ENCODE measurements at regions not wholly inside any gene's neighbourhood (a gene's known extent, or its start where the extent isn't known, plus 50 kb on each side); places are given as distances from the start of the nearest gene placed in this dataset.
A peak's percentile ranks its signal among the peaks of the same experiment; 100 is the strongest.

GRCh38 chr9:78605041-78606000 is 308.4 kb downstream of the PSAT1 start:
- DNase-seq (ENCODE audit: low spot score) = peak; percentile 53

DNA sequence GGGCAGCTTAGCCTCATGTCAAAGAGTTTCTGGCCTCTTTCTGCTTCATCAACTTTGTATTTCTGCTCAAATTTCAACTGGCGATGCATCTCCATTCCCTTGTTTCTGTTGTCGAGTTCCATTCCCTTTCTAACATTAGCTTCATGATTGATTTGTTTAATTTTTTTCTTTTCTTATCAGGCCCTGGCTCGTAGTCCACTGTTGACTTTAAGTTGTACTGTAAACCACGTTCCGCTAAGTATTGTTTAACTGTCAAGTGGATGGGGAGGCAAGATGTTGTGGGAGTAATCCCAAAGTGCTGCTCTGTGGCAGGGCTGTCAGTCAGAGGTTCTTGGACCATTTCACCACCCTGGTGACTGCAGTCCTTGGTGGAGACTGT is 309.1 kb downstream of the PSAT1 start:
- DNase-seq (ENCODE audit: low spot score) = no peak

- no peak for DNase-seq (ENCODE audit: low spot score)
Observed at GRCh38 chr9:78607853-78608252, 310.9 kb downstream of the PSAT1 start.

GRCh38 chr9:78609450-78609849 is 312.5 kb downstream of the PSAT1 start:
- DNase-seq (ENCODE audit: low spot score) = no peak

DNA sequence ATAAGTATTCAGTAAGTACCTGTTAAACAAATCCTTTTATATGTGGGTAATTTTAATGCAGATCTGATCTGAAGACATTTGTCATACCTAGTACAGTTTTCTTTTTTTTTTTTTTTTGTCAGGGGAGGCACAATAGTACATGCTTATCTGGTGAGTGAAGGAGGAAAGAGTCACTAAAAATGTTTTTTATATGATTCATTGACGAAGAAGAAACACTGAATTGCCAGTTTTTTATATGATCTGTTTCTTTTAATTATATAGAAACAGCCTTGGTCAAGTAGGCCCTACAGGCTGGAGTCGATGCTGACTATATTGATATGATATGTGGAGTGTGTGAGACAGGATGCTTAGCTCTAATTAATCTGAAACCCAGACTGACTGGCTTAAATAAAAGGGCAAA is 315.2 kb downstream of the PSAT1 start:
- no peak for DNase-seq (ENCODE audit: low spot score)

DNA sequence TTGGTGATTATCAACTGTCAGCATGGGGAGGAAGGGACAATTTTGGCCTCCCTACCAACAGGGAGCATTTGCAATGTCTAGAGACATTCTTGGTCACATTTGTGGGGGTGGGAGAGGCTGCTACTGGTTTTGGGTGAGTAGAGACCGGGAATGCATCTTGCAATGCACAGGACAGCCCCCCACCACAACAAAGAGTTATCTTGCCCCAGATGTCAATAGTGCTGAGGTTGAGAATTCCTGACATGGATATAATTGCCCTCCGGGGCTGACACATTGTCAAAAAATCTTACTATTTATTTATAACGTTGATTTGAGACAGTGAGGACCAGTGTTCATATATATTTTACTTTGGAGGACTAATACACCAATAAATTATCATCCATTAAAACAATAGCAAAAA is 316.1 kb downstream of the PSAT1 start:
- DNase-seq (ENCODE audit: low spot score) = no peak

DNA sequence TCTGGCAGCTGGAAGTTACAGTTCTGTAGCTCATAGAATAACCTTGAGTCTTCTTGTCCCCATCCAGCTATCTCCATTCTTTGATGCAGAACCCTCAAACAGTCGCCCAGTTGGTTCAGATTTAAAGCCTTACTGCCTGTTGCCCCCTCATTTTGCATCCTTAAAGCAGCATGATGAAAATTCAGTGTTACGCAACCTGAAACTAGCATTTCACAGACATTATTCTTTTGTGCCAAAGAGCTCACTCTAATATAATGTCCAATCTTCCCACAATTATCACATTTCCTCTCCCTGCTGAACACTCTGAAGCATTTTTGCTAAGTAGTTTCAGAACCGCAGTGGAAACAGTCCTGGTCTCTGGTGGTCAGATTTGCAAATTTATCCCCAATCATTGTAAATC is 318.0 kb downstream of the PSAT1 start:
- DNase-seq (ENCODE audit: low spot score) = no peak

DNA sequence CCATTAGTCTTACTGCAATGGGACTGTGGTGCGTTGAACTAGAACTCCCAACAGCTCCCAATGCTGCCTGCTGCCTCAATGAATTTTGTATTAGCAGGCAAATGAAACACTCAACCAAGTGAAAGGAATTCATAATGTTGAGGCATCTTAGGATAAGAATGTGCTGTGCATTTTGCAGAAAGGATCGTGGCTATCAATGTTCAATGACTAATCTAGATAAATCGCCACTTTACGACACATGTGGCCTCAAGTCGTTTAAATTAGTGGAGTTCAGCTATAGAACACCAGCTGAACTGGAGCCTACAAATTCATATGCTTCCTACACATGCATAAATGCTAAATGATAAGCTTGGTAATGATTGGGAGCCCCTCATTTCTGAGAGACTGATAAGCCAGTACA is 318.4 kb downstream of the PSAT1 start:
- no peak for DNase-seq (ENCODE audit: low spot score)

DNA sequence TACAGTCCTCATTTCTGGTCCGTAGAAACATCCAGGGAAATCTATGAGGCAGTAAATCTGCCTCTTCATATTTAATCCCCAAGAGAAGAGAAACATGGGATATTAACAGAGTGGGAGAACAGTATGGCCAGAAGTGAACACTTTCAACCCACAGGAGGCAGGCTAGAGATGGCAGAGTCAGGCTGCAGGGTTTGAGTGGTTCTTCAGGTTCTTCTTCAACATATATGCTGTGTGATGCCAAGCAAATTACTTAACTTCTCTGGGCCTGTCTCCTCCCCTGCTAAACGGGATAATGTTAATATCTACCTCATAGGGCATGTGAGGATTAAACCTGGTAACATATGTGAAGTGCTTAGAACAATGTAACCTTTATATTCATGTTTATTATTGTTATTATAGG is 321.8 kb downstream of the PSAT1 start:
- DNase-seq (ENCODE audit: low spot score) = no peak

GRCh38 chr9:78620303-78620702 is 323.4 kb downstream of the PSAT1 start:
- no peak for DNase-seq (ENCODE audit: low spot score)

DNA sequence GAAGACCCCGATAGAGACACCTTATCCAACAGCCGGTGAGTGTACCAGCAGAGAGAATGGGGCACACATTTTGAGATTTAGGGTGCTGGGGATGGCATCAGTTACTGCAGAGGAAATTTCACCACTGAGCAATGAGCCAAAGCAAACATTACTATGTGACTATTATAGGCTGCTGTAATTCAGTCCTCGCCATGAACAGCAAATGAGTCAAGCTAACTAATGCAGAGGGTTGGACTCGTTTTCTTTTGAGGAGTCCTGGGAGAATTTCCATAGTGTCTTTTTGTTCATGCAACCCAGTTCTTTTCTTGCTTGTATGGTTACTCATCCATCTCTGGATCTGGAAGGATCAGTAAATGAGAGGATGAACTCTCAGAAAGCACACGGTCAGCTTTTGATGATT is 323.8 kb downstream of the PSAT1 start:
- no peak for DNase-seq (ENCODE audit: low spot score)

- DNase-seq (ENCODE audit: low spot score) = no peak
Observed at GRCh38 chr9:78622126-78622525, 325.2 kb downstream of the PSAT1 start.

- DNase-seq (ENCODE audit: low spot score) = no peak
Observed at GRCh38 chr9:78626971-78627370, 330.0 kb downstream of the PSAT1 start.

DNA sequence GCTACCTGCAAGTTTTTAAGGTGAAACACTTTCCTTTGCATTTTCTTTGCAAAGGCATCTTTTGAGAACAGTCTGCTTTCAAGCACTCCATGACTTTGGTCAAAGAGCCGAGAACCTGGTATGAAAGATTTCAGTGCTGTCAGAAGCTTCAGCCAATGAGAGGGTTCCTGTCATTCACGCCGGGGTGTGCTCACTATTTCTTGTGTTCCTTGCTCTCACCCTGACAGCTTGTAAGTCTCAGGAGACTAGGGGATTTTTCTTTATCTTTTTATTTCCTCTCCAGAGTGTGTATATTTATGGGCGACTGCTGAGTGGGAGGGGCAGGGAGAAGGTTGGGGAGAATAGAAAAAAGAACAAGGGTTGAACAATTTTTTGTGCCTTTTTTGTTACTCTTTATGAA is 334.0 kb downstream of the PSAT1 start:
- DNase-seq (ENCODE audit: low spot score) = no peak

DNA sequence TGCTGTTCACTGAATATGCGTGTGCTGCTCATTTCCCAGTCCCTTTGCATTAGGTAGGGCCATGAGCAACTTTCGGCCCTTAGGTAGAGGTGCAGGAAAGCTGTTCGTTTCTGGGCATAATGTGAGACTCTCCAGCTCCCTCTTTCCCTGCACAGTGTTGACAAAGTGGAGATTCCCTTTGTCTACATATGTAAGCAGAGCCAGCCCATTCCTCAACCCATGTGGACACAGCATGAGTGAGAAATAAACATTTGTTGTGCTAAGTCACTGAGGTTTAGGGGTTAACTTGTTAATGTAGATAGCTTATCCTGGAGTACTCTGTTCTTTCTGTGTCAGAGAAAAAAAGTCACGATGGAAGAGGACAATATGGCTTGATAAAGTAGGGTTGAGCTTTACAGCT is 343.8 kb downstream of the PSAT1 start:
- no peak for DNase-seq (ENCODE audit: low spot score)

GRCh38 chr9:78644359-78644758 is 347.4 kb downstream of the PSAT1 start:
- no peak for DNase-seq (ENCODE audit: low spot score)

DNA sequence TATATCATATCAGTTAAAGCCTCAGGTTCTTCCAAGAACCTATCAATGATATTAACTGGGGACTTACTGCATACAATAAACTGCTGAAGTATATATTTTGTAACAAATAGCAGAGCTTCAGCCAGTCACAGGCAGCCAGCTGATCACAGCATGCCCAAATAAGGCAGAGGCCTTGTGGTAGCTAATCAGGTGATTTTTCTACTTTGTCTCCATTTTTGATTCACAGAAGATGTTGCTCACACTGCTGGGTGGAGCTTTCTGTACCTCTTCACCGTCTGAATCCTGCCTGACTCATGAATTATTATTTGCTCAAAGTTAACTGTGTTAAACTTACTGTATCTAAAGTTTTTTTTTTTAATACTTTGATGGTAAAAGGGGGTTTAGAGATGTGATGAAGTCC is 357.4 kb downstream of the PSAT1 start:
- no peak for DNase-seq (ENCODE audit: low spot score)

- no peak for DNase-seq (ENCODE audit: low spot score)
Observed at GRCh38 chr9:78663369-78663768, 366.4 kb downstream of the PSAT1 start.

- no peak for DNase-seq (ENCODE audit: low spot score)
Observed at GRCh38 chr9:78664370-78664769, 367.4 kb downstream of the PSAT1 start.

DNA sequence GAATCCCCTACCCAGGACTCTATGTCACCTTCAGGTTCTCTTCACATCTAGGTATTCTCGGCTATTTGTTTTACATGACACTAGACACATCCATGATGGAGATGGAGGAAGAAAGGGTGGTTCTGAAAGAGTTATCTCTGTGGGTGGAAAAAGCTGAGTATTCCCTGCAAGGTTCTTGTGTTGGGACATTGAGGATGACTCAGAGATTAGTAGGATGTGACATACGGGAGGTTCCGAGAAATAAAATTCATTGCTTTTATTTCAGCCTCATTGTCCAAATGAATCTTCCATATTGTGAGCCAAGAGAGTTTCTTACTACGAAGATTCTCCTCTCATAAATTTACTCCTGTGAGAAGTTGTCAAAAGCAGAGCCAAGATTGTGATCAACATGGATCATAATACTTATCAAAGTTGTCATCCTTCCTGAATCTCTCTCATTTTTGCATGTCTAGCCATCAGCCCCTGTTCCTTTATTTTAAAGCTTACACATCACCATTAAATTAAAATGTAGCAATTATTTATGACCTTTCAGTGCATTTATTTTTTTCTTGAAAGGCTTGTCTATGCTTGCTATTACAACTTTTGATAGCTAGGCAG is 370.0 kb downstream of the PSAT1 start:
- DNase-seq (ENCODE audit: low spot score) = no peak

DNA sequence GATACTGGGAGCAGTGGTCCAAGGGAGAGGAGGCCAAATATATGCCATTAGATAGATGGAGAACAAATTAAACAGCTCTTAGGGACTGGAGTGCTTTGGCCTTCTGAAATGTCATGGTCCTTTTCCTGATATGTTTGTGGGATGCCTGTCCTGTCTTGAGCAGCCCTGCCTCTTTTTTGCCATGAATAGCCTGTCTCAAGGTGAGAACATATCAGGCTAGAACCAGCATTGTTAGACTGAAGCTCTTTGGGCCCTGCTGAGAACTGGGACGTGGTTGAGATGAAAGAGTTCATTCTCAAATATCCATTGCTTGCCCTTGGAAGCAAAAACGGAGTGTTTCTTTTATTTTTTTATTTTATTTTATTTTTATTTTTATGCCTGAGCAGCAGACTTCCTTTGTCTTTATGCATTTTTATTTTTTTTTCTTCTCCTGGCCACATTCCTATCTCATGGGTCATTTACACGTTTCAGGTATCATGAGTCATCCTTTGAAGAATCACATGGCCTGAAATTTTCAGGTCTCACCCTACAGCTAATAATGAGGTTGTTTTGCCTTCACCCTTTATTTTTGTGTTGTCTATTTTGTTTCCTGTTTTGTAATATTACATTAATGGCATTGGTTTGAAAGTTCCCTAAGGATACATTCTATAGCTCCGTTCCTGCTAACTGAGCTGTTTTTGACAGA is 371.4 kb downstream of the PSAT1 start:
- no peak for DNase-seq (ENCODE audit: low spot score)

GRCh38 chr9:78669591-78669990 is 372.7 kb downstream of the PSAT1 start:
- DNase-seq (ENCODE audit: low spot score) = no peak

GRCh38 chr9:78671785-78672184 is 374.9 kb downstream of the PSAT1 start:
- DNase-seq (ENCODE audit: low spot score) = no peak

Measured in ecto neural progenitor cell (in vitro differentiated cells).